H4 (cell line): ENCODE measurements at regions not wholly inside any gene's neighbourhood (a gene's known extent, or its start where the extent isn't known, plus 50 kb on each side); places are given as distances from the start of the nearest gene placed in this dataset.

Experiments
- DNase-seq: peaks from one replicate; pipeline ENCODE4 v3.0.0-alpha.2; 2015; ENCODE audit warnings: low spot score

- DNase-seq: no peak
Observed at GRCh38 chr7:47043304-47043703, 538.6 kb downstream of the TNS3 start.

- DNase-seq: no peak
Observed at GRCh38 chr7:47042669-47043068, 539.2 kb downstream of the TNS3 start.

- no peak for DNase-seq
Observed at GRCh38 chr7:47040795-47041347, 541.0 kb downstream of the TNS3 start.

- DNase-seq: no peak
Observed at GRCh38 chr7:47039904-47040303, 542.0 kb downstream of the TNS3 start.

- no peak for DNase-seq
Observed at GRCh38 chr7:47039089-47039648, 542.7 kb downstream of the TNS3 start.

- no peak for DNase-seq
Observed at GRCh38 chr7:47038621-47039020, 543.3 kb downstream of the TNS3 start.

GRCh38 chr7:47037607-47038006 lies 544.3 kb downstream of the TNS3 start:
- DNase-seq: no peak

GRCh38 chr7:47036909-47037308 lies 545.0 kb downstream of the TNS3 start:
- DNase-seq: no peak

GRCh38 chr7:47035522-47035921 lies 546.4 kb downstream of the TNS3 start:
- no peak for DNase-seq

GRCh38 chr7:47034180-47034579 lies 547.7 kb downstream of the TNS3 start:
- DNase-seq: no peak

- DNase-seq: no peak
Observed at GRCh38 chr7:47032536-47032908, 549.4 kb downstream of the TNS3 start.

- DNase-seq: no peak
Observed at GRCh38 chr7:47031786-47032535, 550.0 kb downstream of the TNS3 start.

GRCh38 chr7:47028284-47028683 lies 553.6 kb downstream of the TNS3 start:
- DNase-seq: no peak

- no peak for DNase-seq
Observed at GRCh38 chr7:47027695-47028240, 554.1 kb downstream of the TNS3 start.

- DNase-seq: no peak
Observed at GRCh38 chr7:47026780-47027361, 555.0 kb downstream of the TNS3 start.

- DNase-seq: no peak
Observed at GRCh38 chr7:47024991-47025390, 556.9 kb downstream of the TNS3 start.

- DNase-seq: no peak
Observed at GRCh38 chr7:47008461-47008860, 573.5 kb downstream of the TNS3 start.

GRCh38 chr7:47007471-47007870 lies 574.4 kb downstream of the TNS3 start:
- DNase-seq: no peak

GRCh38 chr7:47000561-47000960 lies 581.4 kb downstream of the TNS3 start:
- DNase-seq: no peak

GRCh38 chr7:46999866-47000265 lies 582.0 kb downstream of the TNS3 start:
- no peak for DNase-seq

- no peak for DNase-seq
Observed at GRCh38 chr7:46996972-46997371, 584.9 kb downstream of the TNS3 start.

- no peak for DNase-seq
Observed at GRCh38 chr7:46993396-46993795, 588.5 kb downstream of the TNS3 start.

GRCh38 chr7:46990761-46991160 lies 591.1 kb downstream of the TNS3 start:
- no peak for DNase-seq
